ENCODE measurements at regions not wholly inside any gene's neighbourhood (a gene's known extent, or its start where the extent isn't known, plus 50 kb on each side); places are given as distances from the start of the nearest gene placed in this dataset.

GRCh38 chr12:115108129-115109100 is 424.4 kb upstream of the TBX3 start:
- H3K27me3 ChIP-seq (ENCODE audit: low read length) = no peaks in the 10 kb centered on the region
- no peak overlapping the region for H3K9ac ChIP-seq (ENCODE audit: low read length)
- DNase-seq (no peak), ATAC-seq (no peak)
- no peak overlapping the region for H2AFZ ChIP-seq (ENCODE audit: low read length)
- BruUV-seq (replicated peaks) = no TSS peak
- ChIA-PET CTCF (interaction anchor here (0.6 kb wide), 1 partner anchor 89 kb away, joined by 8 read pairs; no protein-coding TSS in a partner anchor), POLR2A (ENCODE audit: unreplicated experiment) (no interaction called here)
- no peaks in the 10 kb centered on the region for H4K20me1 ChIP-seq (ENCODE audit: low read length)
- H3K79me2 ChIP-seq (ENCODE audit: low read length) = no peaks in the 10 kb centered on the region
- H3K4me3 ChIP-seq (ENCODE audit: low read length) = no peak overlapping the region
- intact Hi-C loops (cut with micrococcal nuclease) = no loop called here
- no peaks in the 10 kb centered on the region for H3K9me3 ChIP-seq (ENCODE audit: low read length)
- no peaks in the 10 kb centered on the region for H3K9me2 ChIP-seq (replicated peaks; ENCODE audit: low read length)
- no peak overlapping the region for H3K27ac ChIP-seq (ENCODE audit: low read length)
- no peaks in the 10 kb centered on the region for H3K36me3 ChIP-seq (ENCODE audit: low read depth, low read length)
- H3K4me2 ChIP-seq (ENCODE audit: low read length) = no peak overlapping the region
- TF ChIP-seq CTCF (conservative IDR thresholded peaks at IDR 0.05; ENCODE audit: low read depth, low read length) (no peak), EZH2phosphoT487 (IDR thresholded peaks at IDR 0.05; ENCODE audit: borderline replicate concordance, low read length) (no peak), EZH2 (IDR thresholded peaks at IDR 0.05; ENCODE audit: low read length, unreplicated experiment) (no peak)
- H3K4me1 ChIP-seq (ENCODE audit: insufficient read depth, low read length) = no peaks in the 10 kb centered on the region
- H3F3A ChIP-seq (ENCODE audit: low read length, unreplicated experiment) = no peaks in the 10 kb centered on the region

GRCh38 chr12:115103884-115104883 is 420.2 kb upstream of the TBX3 start:
- H3K9ac ChIP-seq (ENCODE audit: low read length) = no peak overlapping the region
- no peaks in the 10 kb centered on the region for H3F3A ChIP-seq (ENCODE audit: low read length, unreplicated experiment)
- H3K9me2 ChIP-seq (replicated peaks; ENCODE audit: low read length) = no peaks in the 10 kb centered on the region
- ChIA-PET CTCF (no interaction called here), POLR2A (ENCODE audit: unreplicated experiment) (no interaction called here)
- H2AFZ ChIP-seq (ENCODE audit: low read length) = no peak overlapping the region
- H4K20me1 ChIP-seq (ENCODE audit: low read length) = no peaks in the 10 kb centered on the region
- H3K27ac ChIP-seq (ENCODE audit: low read length) = no peak overlapping the region
- no TSS peak for BruUV-seq (replicated peaks)
- H3K79me2 ChIP-seq (ENCODE audit: low read length) = no peaks in the 10 kb centered on the region
- no peak overlapping the region for H3K4me3 ChIP-seq (ENCODE audit: low read length)
- no peaks in the 10 kb centered on the region for H3K27me3 ChIP-seq (ENCODE audit: low read length)
- intact Hi-C loops (cut with micrococcal nuclease) = no loop called here
- H3K4me1 ChIP-seq (ENCODE audit: insufficient read depth, low read length) = peaks cover 5% of the 10 kb centered on the region
- DNase-seq = no peak
- H3K4me2 ChIP-seq (ENCODE audit: low read length) = no peak overlapping the region
- no peaks in the 10 kb centered on the region for H3K9me3 ChIP-seq (ENCODE audit: low read length)
- H3K36me3 ChIP-seq (ENCODE audit: low read depth, low read length) = no peaks in the 10 kb centered on the region
- no peak for ATAC-seq
- no peak for TF ChIP-seq EZH2phosphoT487 (IDR thresholded peaks at IDR 0.05; ENCODE audit: borderline replicate concordance, low read length)

- no peaks in the 10 kb centered on the region for H3K9me2 ChIP-seq (replicated peaks; ENCODE audit: low read length)
- no peak overlapping the region for H3K9ac ChIP-seq (ENCODE audit: low read length)
- intact Hi-C loops (cut with micrococcal nuclease) = no loop called here
- no peaks in the 10 kb centered on the region for H3K36me3 ChIP-seq (ENCODE audit: low read depth, low read length)
- no peak overlapping the region for H3K4me3 ChIP-seq (ENCODE audit: low read length)
- H3K4me2 ChIP-seq (ENCODE audit: low read length) = no peak overlapping the region
- no peaks in the 10 kb centered on the region for H3K9me3 ChIP-seq (ENCODE audit: low read length)
- ATAC-seq (no peak), DNase-seq (no peak)
- H3K79me2 ChIP-seq (ENCODE audit: low read length) = no peaks in the 10 kb centered on the region
- BruUV-seq (replicated peaks) = no TSS peak
- H3F3A ChIP-seq (ENCODE audit: low read length, unreplicated experiment) = no peaks in the 10 kb centered on the region
- no peaks in the 10 kb centered on the region for H3K27me3 ChIP-seq (ENCODE audit: low read length)
- no peaks in the 10 kb centered on the region for H4K20me1 ChIP-seq (ENCODE audit: low read length)
- ChIA-PET CTCF (no interaction called here), POLR2A (ENCODE audit: unreplicated experiment) (no interaction called here)
- peaks cover 5% of the 10 kb centered on the region for H3K4me1 ChIP-seq (ENCODE audit: insufficient read depth, low read length)
- TF ChIP-seq CTCF (conservative IDR thresholded peaks at IDR 0.05; ENCODE audit: low read depth, low read length) = no peak
- TF ChIP-seq EZH2 (IDR thresholded peaks at IDR 0.05; ENCODE audit: low read length, unreplicated experiment) = no peak
- TF ChIP-seq EZH2phosphoT487 (IDR thresholded peaks at IDR 0.05; ENCODE audit: borderline replicate concordance, low read length) = no peak
- H2AFZ ChIP-seq (ENCODE audit: low read length) = no peak overlapping the region
- H3K27ac ChIP-seq (ENCODE audit: low read length) = no peak overlapping the region
Observed at GRCh38 chr12:115102450-115102849, 418.5 kb upstream of the TBX3 start.
